GM23338 (cell line): ENCODE measurements at regions not wholly inside any gene's neighbourhood (a gene's known extent, or its start where the extent isn't known, plus 50 kb on each side); places are given as distances from the start of the nearest gene placed in this dataset.

Experiments used
- CREB1 ChIP-seq: fragments of 250-450 bp; sonication (Bioruptor Pico); IDR thresholded peaks from 2 replicates; pipeline ENCODE4 v1.5.0; 2020; ENCODE audit warnings: low read depth, mild to moderate bottlenecking, moderate library complexity
- EZH2 ChIP-seq: fragments of 200-600 bp; sonication (generic); IDR thresholded peaks from one replicate; pipeline ENCODE4 v1.8.0; 2017; ENCODE audit warnings: antibody characterized with exemption, mild to moderate bottlenecking, low read depth; ENCODE audit not compliant: unreplicated experiment
- EZH2phosphoT487 ChIP-seq: fragments of 200-600 bp; sonication (generic); IDR thresholded peaks from one replicate; pipeline ENCODE4 v1.8.1; 2018; ENCODE audit warnings: antibody characterized with exemption; ENCODE audit not compliant: unreplicated experiment
- JUNB ChIP-seq: IDR thresholded peaks from one replicate; pipeline ENCODE4 v1.6.1; 2016; ENCODE audit warnings: antibody characterized with exemption; ENCODE audit not compliant: unreplicated experiment
- POLR2AphosphoS5 ChIP-seq: IDR thresholded peaks from 2 replicates; pipeline ENCODE4 v1.6.1; 2016; ENCODE audit warnings: antibody characterized with exemption, low read depth
- TF ChIP-seq, protein P1 (sequence below), 2 experiments: fragments of 200-600 bp in 1 of 2; sonication (generic) in 1 of 2; conservative IDR thresholded peaks; 2 replicates each; pipeline versions ENCODE4 v1.5.1 to v1.6.1; 2016 to 2017; ENCODE audit warnings: antibody characterized with exemption in 2 of 2, low read depth in 2 of 2, mild to moderate bottlenecking in 2 of 2, moderate library complexity in 1 of 2
- TF ChIP-seq, protein P2 (sequence below): IDR thresholded peaks from one replicate; pipeline ENCODE4 v1.6.1; 2018; ENCODE audit warnings: antibody characterized with exemption; ENCODE audit not compliant: unreplicated experiment

DNA sequence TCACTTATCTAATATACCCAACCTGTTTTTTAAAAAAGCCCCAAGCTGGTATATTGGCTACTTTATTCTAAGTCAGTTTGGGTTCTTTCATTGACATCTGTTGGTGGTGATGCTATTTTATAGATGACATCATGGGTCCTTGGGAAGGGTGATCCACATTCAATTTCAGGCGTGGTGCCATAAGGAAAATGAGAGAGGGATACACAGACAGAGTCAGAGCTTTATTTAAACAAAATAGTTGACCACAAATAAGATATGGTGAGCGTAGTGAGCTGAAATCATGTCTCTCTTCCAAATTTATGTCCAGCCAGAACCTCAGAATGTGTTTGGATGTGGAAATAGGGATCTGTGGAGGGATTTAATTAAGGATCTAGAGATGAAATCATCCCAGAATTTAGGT lies 302.4 kb downstream of the MAT2B start:
- TF ChIP-seq, protein P1, sequence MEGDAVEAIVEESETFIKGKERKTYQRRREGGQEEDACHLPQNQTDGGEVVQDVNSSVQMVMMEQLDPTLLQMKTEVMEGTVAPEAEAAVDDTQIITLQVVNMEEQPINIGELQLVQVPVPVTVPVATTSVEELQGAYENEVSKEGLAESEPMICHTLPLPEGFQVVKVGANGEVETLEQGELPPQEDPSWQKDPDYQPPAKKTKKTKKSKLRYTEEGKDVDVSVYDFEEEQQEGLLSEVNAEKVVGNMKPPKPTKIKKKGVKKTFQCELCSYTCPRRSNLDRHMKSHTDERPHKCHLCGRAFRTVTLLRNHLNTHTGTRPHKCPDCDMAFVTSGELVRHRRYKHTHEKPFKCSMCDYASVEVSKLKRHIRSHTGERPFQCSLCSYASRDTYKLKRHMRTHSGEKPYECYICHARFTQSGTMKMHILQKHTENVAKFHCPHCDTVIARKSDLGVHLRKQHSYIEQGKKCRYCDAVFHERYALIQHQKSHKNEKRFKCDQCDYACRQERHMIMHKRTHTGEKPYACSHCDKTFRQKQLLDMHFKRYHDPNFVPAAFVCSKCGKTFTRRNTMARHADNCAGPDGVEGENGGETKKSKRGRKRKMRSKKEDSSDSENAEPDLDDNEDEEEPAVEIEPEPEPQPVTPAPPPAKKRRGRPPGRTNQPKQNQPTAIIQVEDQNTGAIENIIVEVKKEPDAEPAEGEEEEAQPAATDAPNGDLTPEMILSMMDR (conservative IDR thresholded peaks at IDR 0.05; ENCODE audit: low read depth in 2 of 2), result no peak
- TF ChIP-seq EZH2phosphoT487 (no peak), POLR2AphosphoS5 (no peak), EZH2 (no peak), JUNB (no peak), CREB1 (no peak)
- TF ChIP-seq, protein P2, sequence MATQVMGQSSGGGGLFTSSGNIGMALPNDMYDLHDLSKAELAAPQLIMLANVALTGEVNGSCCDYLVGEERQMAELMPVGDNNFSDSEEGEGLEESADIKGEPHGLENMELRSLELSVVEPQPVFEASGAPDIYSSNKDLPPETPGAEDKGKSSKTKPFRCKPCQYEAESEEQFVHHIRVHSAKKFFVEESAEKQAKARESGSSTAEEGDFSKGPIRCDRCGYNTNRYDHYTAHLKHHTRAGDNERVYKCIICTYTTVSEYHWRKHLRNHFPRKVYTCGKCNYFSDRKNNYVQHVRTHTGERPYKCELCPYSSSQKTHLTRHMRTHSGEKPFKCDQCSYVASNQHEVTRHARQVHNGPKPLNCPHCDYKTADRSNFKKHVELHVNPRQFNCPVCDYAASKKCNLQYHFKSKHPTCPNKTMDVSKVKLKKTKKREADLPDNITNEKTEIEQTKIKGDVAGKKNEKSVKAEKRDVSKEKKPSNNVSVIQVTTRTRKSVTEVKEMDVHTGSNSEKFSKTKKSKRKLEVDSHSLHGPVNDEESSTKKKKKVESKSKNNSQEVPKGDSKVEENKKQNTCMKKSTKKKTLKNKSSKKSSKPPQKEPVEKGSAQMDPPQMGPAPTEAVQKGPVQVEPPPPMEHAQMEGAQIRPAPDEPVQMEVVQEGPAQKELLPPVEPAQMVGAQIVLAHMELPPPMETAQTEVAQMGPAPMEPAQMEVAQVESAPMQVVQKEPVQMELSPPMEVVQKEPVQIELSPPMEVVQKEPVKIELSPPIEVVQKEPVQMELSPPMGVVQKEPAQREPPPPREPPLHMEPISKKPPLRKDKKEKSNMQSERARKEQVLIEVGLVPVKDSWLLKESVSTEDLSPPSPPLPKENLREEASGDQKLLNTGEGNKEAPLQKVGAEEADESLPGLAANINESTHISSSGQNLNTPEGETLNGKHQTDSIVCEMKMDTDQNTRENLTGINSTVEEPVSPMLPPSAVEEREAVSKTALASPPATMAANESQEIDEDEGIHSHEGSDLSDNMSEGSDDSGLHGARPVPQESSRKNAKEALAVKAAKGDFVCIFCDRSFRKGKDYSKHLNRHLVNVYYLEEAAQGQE, result no peak
